Esophagus muscularis mucosa (tissue), 4 donors: ENCODE measurements at regions not wholly inside any gene's neighbourhood (a gene's known extent, or its start where the extent isn't known, plus 50 kb on each side); places are given as distances from the start of the nearest gene placed in this dataset.

Experiments
- DNase-seq: peaks from one replicate; pipeline ENCODE4 v3.0.0-alpha.2; 2017; ENCODE audit errors: extremely low spot score
- H3K27ac ChIP-seq, 4 donors: fragments of 200-600 bp; sonication (generic); replicated peaks in 1 of 4; 1 replicate in 3 of 4; 2 replicates in 1 of 4; pipeline ENCODE4 v1.5.1; 2016 to 2019; ENCODE audit warnings: mild to moderate bottlenecking in 1 of 4
- H3K27me3 ChIP-seq, 4 donors: fragments of 200-600 bp; sonication (generic); one replicate each; pipeline versions ENCODE4 v1.5.1 to v1.6.0; 2016 to 2019
- H3K36me3 ChIP-seq, 4 donors: fragments of 200-600 bp; sonication (generic); one replicate each; pipeline ENCODE4 v1.5.1; 2016 to 2019
- H3K4me1 ChIP-seq, 4 donors: fragments of 200-600 bp; sonication (generic); one replicate each; pipeline ENCODE4 v1.5.1; 2016 to 2019
- H3K4me3 ChIP-seq, 4 donors: fragments of 200-600 bp; sonication (generic); 1 replicate in 2 of 4; 2 replicates in 2 of 4; pipeline ENCODE4 v1.5.1; 2016 to 2019; ENCODE audit warnings: mild to moderate bottlenecking in 4 of 4, moderate library complexity in 1 of 4
- H3K9me3 ChIP-seq, 4 donors: fragments of 200-600 bp; sonication (generic); 1 replicate in 3 of 4; 2 replicates in 1 of 4; pipeline ENCODE4 v1.5.1; 2016 to 2019
- EP300 ChIP-seq: sonication (generic); formaldehyde crosslinking; IDR thresholded peaks from one replicate; pipeline ENCODE4 v1.6.1; 2017; ENCODE audit warnings: antibody characterized with exemption
- POLR2A ChIP-seq: fragments of 450-650 bp; IDR thresholded peaks from one replicate; pipeline ENCODE4 v1.6.1; 2017; ENCODE audit warnings: antibody characterized with exemption, moderate library complexity, mild to moderate bottlenecking, low read depth
- POLR2AphosphoS5 ChIP-seq, 2 donors: sonication (generic); formaldehyde crosslinking; IDR thresholded peaks; one replicate each; pipeline ENCODE4 v1.6.1; 2017; ENCODE audit warnings: antibody characterized with exemption in 2 of 2
- WGBS: methylation state at CpG from one replicate; pipeline ENCODE4 v1.1.5; 2018; 5-methylcytosine and 5-hydroxymethylcytosine counted together
- intact Hi-C: fragments of 100-400 bp; cut with DNase I; formaldehyde crosslinking; loops from one replicate; pipeline ENCODE4 v1.15.1; 2023
- TF ChIP-seq, protein P1 (sequence below), 3 experiments: fragments of 200-600 bp in 2 of 3; fragments of 450-650 bp in 1 of 3; sonication (generic) in 2 of 3; IDR thresholded peaks; one replicate each; pipeline ENCODE4 v1.5.1; 2017 to 2019; ENCODE audit warnings: antibody characterized with exemption in 3 of 3, mild to moderate bottlenecking in 2 of 3, moderate library complexity in 1 of 3

DNA sequence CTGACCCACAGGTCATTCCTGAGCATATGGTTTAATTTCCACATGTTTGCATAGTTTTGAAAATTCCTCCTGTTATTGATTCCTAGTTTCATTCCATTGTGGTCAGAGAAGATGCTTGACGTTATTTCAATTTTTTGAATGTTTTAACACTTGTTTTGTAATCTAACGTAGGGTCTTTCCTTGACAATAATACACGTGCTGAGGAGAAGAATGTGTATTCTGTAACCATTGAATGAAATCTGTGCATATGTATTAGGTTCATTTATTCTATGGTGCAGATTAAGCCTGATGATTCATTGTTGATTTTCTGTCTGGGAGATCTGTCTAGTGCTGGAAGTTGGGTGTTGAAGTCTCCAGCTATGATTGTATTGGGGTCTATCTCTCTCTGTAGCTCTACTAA, 486.4 kb upstream of the RPS6KA3 start:
- TF ChIP-seq, protein P1, sequence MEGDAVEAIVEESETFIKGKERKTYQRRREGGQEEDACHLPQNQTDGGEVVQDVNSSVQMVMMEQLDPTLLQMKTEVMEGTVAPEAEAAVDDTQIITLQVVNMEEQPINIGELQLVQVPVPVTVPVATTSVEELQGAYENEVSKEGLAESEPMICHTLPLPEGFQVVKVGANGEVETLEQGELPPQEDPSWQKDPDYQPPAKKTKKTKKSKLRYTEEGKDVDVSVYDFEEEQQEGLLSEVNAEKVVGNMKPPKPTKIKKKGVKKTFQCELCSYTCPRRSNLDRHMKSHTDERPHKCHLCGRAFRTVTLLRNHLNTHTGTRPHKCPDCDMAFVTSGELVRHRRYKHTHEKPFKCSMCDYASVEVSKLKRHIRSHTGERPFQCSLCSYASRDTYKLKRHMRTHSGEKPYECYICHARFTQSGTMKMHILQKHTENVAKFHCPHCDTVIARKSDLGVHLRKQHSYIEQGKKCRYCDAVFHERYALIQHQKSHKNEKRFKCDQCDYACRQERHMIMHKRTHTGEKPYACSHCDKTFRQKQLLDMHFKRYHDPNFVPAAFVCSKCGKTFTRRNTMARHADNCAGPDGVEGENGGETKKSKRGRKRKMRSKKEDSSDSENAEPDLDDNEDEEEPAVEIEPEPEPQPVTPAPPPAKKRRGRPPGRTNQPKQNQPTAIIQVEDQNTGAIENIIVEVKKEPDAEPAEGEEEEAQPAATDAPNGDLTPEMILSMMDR (IDR thresholded peaks at IDR 0.05) = no peak
- TF ChIP-seq EP300 (no peak), POLR2AphosphoS5 (IDR thresholded peaks at IDR 0.05) (no peak), POLR2A (no peak)
- no peak for DNase-seq
- no peak overlapping the region for H3K4me3 ChIP-seq
- WGBS = 67% methylated on average over 3 of the region's 3 CpGs
- H3K4me1 ChIP-seq = no peaks in the 10 kb centered on the region
- H3K36me3 ChIP-seq = no peaks in the 10 kb centered on the region
- no peaks in the 10 kb centered on the region for H3K27me3 ChIP-seq
- no peaks in the 10 kb centered on the region for H3K9me3 ChIP-seq
- intact Hi-C loops = no loop called here
- no peak overlapping the region for H3K27ac ChIP-seq

GRCh38 chrX:20746690-20747089, 480.0 kb upstream of the RPS6KA3 start:
- 73% methylated on average over 1 of the region's 1 CpG for WGBS
- H3K27ac ChIP-seq = no peak overlapping the region
- no peak for TF ChIP-seq EP300
- TF ChIP-seq POLR2AphosphoS5 (IDR thresholded peaks at IDR 0.05) = no peak
- TF ChIP-seq, protein P1 (IDR thresholded peaks at IDR 0.05) = no peak
- TF ChIP-seq POLR2A = no peak
- intact Hi-C loops = no loop called here
- H3K36me3 ChIP-seq = no peaks in the 10 kb centered on the region
- no peaks in the 10 kb centered on the region for H3K27me3 ChIP-seq
- no peak overlapping the region for H3K4me3 ChIP-seq
- H3K9me3 ChIP-seq = no peaks in the 10 kb centered on the region
- DNase-seq = no peak
- H3K4me1 ChIP-seq = peaks cover 0 to 9% (median 0%) of the 10 kb centered on the region in 4 donors

DNA sequence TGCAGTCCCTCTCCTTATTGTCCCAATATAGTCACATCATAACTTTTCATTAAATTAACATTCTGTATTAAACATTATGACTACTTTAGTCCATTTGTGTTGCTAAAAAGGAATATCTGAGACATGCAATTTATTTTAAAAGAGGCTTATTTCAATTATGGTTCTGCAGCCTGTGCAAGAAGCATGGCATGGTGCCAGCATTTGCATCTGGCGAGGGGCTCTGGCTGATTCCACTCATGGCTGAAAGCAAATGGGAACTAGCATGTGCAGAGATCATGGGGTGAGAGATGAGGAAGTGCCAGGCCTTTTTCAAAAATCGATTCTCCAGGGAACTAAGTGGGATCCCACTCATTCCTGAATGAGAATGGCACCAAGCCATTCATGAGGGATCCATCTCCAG, 476.3 kb upstream of the RPS6KA3 start:
- Histone ChIP-seq H3K4me1 (peaks cover 0 to 9% (median 0%) of the 10 kb centered on the region in 4 donors), H3K4me3 (no peak overlapping the region), H3K27me3 (no peaks in the 10 kb centered on the region), H3K9me3 (no peaks in the 10 kb centered on the region), H3K36me3 (no peaks in the 10 kb centered on the region), H3K27ac (no peak overlapping the region)
- 23% methylated on average over 2 of the region's 2 CpGs for WGBS
- no peak for TF ChIP-seq POLR2A
- TF ChIP-seq, protein P1 (IDR thresholded peaks at IDR 0.05) = no peak
- TF ChIP-seq POLR2AphosphoS5 (IDR thresholded peaks at IDR 0.05) = no peak
- no peak for TF ChIP-seq EP300
- intact Hi-C loops = no loop called here
- DNase-seq = no peak

DNA sequence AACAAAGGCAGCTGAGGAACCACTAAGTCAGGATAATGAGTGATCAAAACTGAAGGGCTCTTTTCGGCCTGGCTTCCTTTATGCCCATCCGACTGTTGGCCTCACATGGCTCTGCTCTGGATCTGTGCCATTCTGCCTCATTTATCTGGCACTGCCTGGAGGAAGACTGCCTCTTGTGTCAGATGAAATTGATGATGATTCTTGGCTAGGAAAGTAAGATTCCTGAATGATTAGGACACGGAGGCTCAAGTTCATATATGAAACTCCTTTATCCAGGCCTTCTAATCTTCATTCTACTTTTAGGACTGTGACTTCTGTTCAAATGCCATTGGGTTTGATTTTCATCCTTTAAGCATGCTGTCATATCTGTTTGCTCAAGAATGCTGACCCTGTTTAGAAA, 475.4 kb upstream of the RPS6KA3 start:
- 48% methylated on average over 3 of the region's 3 CpGs for WGBS
- TF ChIP-seq EP300 (no peak), POLR2A (no peak), POLR2AphosphoS5 (IDR thresholded peaks at IDR 0.05) (no peak)
- TF ChIP-seq, protein P1 (IDR thresholded peaks at IDR 0.05) = no peak
- Histone ChIP-seq H3K4me3 (no peak overlapping the region), H3K27me3 (no peaks in the 10 kb centered on the region), H3K27ac (no peak overlapping the region), H3K36me3 (no peaks in the 10 kb centered on the region), H3K4me1 (peaks cover 0 to 9% (median 0%) of the 10 kb centered on the region in 4 donors), H3K9me3 (no peaks in the 10 kb centered on the region)
- DNase-seq = no peak
- intact Hi-C loops = no loop called here

DNA sequence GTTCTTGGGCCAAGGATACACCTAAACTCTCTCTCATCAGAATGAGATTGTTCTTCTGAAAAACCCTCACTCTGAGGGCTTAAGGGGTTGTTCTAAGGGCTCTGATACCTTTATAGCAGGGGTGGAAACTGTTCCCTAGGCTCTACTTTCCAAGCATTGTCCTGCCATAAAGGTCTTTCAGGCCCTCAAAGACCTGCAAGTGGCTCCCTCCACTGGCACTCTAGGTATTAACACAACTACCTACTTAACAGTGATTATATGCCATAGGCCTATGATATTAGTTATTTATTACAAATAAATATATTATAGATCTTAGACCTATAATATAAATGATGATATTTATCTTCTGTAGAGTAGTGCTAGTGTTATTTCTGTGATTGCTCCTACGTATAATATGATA, 473.7 kb upstream of the RPS6KA3 start:
- no peaks in the 10 kb centered on the region for H3K36me3 ChIP-seq
- no peaks in the 10 kb centered on the region for H3K9me3 ChIP-seq
- no peak overlapping the region for H3K4me3 ChIP-seq
- TF ChIP-seq POLR2AphosphoS5 (IDR thresholded peaks at IDR 0.05) = no peak
- no peak for TF ChIP-seq EP300
- TF ChIP-seq POLR2A = no peak
- TF ChIP-seq, protein P1 (IDR thresholded peaks at IDR 0.05) = no peak
- no peak for DNase-seq
- 64% methylated on average over 1 of the region's 1 CpG for WGBS
- no peaks in the 10 kb centered on the region for H3K27me3 ChIP-seq
- intact Hi-C loops = no loop called here
- H3K4me1 ChIP-seq = peaks cover 0 to 9% (median 0%) of the 10 kb centered on the region in 4 donors
- no peak overlapping the region for H3K27ac ChIP-seq
